ENCODE measurements at regions not wholly inside any gene's neighbourhood (a gene's known extent, or its start where the extent isn't known, plus 50 kb on each side); places are given as distances from the start of the nearest gene placed in this dataset.

GRCh38 chrX:120750381-120750780 is 120.5 kb upstream of the C1GALT1C1 start:
- intact Hi-C loops (cut with DNase I), result no loop called here
- 97 to 98% methylated on average over 1 of the region's 1 CpG for WGBS, 2 donors
- Histone ChIP-seq H3K27me3 (no peaks in the 10 kb centered on the region), H3K36me3 (no peaks in the 10 kb centered on the region), H3K27ac (no peak overlapping the region), H3K4me3 (no peak overlapping the region), H3K9me3 (no peaks in the 10 kb centered on the region), H3K4me1 (no peaks in the 10 kb centered on the region)
- TF ChIP-seq POLR2A (IDR thresholded peaks at IDR 0.05), result no peak
- no peak for TF ChIP-seq EP300 (IDR thresholded peaks at IDR 0.05)
- TF ChIP-seq POLR2AphosphoS5 (IDR thresholded peaks at IDR 0.05), result no peak
- no peak for TF ChIP-seq CTCF (IDR thresholded peaks at IDR 0.05)
- DNase-seq, result no peak

DNA sequence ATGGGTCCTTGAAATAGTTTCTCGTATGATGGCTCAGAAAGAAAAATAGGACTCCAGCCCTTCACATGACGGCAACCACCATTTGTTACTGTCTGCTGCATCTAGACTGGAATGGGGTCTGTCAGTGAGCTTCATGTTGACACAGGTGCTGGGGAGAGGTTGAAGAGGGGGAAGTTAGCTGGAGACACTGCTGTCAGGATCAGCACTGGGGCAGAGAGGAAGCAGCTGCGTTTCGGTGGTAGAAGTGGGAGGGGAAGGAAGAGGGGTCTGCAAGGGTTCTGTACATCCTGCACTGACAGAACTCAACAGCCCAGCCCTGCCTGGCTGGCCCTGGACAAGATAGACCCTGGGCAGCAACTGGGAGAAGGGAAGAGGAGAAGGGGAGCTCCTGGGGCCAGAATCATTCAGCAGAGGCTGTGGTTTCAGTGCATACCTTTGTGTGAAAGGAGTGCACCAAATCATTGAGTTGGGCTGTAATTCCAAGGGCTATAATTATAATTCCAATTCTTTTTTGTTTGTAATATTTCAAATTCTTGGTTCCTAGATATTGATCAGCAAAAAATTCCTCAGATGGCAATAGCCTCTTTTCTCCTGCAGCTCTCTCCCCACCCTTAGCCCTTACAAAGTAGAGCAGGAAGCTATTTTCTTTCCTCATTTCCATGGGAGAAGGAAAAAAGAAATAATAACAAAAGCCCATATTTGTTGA is 119.4 kb upstream of the C1GALT1C1 start:
- no peaks in the 10 kb centered on the region for H3K36me3 ChIP-seq
- H3K9me3 ChIP-seq, result no peaks in the 10 kb centered on the region
- no peak overlapping the region for H3K4me3 ChIP-seq
- WGBS, 2 donors, result 29 to 38% methylated on average over 4 of the region's 4 CpGs
- intact Hi-C loops (cut with DNase I), result no loop called here
- no peak overlapping the region for H3K27ac ChIP-seq
- no peaks in the 10 kb centered on the region for H3K27me3 ChIP-seq
- TF ChIP-seq POLR2A (IDR thresholded peaks at IDR 0.05) (no peak), EP300 (IDR thresholded peaks at IDR 0.05) (no peak), POLR2AphosphoS5 (IDR thresholded peaks at IDR 0.05) (no peak), CTCF (IDR thresholded peaks at IDR 0.05) (no peak)
- DNase-seq, result no peak
- no peaks in the 10 kb centered on the region for H3K4me1 ChIP-seq

DNA sequence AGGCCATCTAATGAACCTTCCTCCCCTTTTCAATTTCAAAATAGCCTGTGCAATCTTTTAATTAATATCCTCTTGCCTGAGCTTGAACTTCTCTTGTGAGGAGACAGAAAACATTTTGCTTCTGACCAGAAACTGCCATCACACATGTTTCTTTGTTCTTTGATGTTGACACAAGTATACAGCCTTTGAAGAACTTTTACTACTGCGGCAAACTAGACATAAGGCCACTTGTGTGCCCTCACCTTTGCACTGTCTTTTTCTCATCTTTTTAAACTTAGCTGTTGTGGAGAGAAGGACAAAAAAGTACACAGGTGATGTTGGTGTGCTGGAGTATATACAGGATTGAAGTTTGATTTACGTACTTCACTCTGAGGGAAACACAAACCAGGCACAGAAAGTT is 116.3 kb upstream of the C1GALT1C1 start:
- TF ChIP-seq POLR2AphosphoS5 (IDR thresholded peaks at IDR 0.05) (no peak), EP300 (IDR thresholded peaks at IDR 0.05) (no peak), POLR2A (IDR thresholded peaks at IDR 0.05) (no peak), CTCF (IDR thresholded peaks at IDR 0.05) (no peak)
- Histone ChIP-seq H3K4me1 (no peaks in the 10 kb centered on the region), H3K36me3 (no peaks in the 10 kb centered on the region), H3K9me3 (no peaks in the 10 kb centered on the region), H3K27me3 (no peaks in the 10 kb centered on the region), H3K4me3 (no peak overlapping the region), H3K27ac (no peak overlapping the region)
- 17 to 62% methylated on average over 2 of the region's 2 CpGs for WGBS, 2 donors
- no peak for DNase-seq
- intact Hi-C loops (cut with DNase I), result no loop called here

DNA sequence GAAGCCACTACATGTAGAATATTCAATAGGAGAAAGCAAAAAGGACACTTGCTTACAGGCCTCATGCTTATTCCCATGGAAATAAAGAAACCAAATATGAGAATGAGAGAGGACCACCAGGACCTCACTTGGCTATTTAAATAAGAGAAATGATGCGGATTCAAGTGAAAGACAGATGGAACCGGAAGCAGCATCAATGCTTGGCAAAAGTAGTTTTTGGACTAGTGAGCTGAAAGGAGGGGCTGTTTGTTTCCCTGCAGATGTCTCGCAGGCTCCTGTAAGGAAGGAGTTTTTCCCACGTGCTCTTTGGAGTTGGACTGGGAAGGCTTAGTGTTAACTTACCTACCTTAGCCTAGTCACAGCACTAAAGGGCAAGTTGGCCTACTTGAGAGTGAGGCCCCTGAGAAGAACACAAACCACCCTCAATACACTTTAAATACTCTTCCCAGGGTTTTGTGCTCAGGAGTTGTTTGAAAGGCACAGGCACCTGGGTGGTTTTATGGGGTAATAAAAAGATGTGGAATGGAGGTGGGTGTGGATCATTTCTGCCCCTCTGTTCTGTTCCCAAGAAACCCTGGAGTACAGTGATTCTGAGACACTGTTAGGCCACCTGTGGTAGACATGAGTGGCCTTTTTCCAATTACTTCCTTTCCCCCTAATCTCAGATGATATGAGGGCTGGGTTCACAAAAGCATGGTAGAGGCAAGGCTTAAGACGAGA is 113.3 kb upstream of the C1GALT1C1 start:
- no peaks in the 10 kb centered on the region for H3K4me1 ChIP-seq
- no peak overlapping the region for H3K4me3 ChIP-seq
- 25 to 66% methylated on average over 5 of the region's 5 CpGs for WGBS, 2 donors
- H3K36me3 ChIP-seq, result no peaks in the 10 kb centered on the region
- no peak for DNase-seq
- H3K27me3 ChIP-seq, result no peaks in the 10 kb centered on the region
- H3K27ac ChIP-seq, result no peak overlapping the region
- TF ChIP-seq POLR2AphosphoS5 (IDR thresholded peaks at IDR 0.05) (no peak), CTCF (IDR thresholded peaks at IDR 0.05) (no peak), EP300 (IDR thresholded peaks at IDR 0.05) (no peak), POLR2A (IDR thresholded peaks at IDR 0.05) (no peak)
- intact Hi-C loops (cut with DNase I), result no loop called here
- H3K9me3 ChIP-seq, result no peaks in the 10 kb centered on the region

Data from sigmoid colon (tissue), 6 donors.